Thyroid gland (tissue), 4 donors: ENCODE measurements at regions not wholly inside any gene's neighbourhood (a gene's known extent, or its start where the extent isn't known, plus 50 kb on each side); places are given as distances from the start of the nearest gene placed in this dataset.
A peak's percentile ranks its signal among the peaks of the same experiment; 100 is the strongest.

ENCODE experiments used
- DNase-seq, 2 donors: peaks; one replicate each; pipeline ENCODE4 v3.0.0-alpha.2; 2019
- H3K27ac ChIP-seq, 3 donors: fragments of 200-600 bp; sonication (generic); 1 replicate in 2 of 3; 2 replicates in 1 of 3; pipeline ENCODE4 v1.5.1; 2016 to 2019; ENCODE audit warnings: mild to moderate bottlenecking in 1 of 3, moderate library complexity in 1 of 3
- H3K27me3 ChIP-seq: fragments of 200-600 bp; sonication (generic); one replicate; pipeline ENCODE4 v1.5.1; 2019
- H3K36me3 ChIP-seq, 2 donors: fragments of 200-600 bp; sonication (generic); one replicate each; pipeline ENCODE4 v1.5.1; 2016 to 2019
- H3K4me1 ChIP-seq, 2 donors: fragments of 200-600 bp; sonication (generic); one replicate each; pipeline ENCODE4 v1.5.1; 2017 to 2019
- H3K4me3 ChIP-seq, 3 donors: fragments of 200-600 bp; sonication (generic); replicated peaks in 1 of 3; 1 replicate in 2 of 3; 2 replicates in 1 of 3; pipeline ENCODE4 v1.5.1; 2016; ENCODE audit warnings: mild to moderate bottlenecking in 1 of 3
- H3K9me3 ChIP-seq: fragments of 200-600 bp; sonication (generic); one replicate; pipeline ENCODE4 v1.5.1; 2017
- CTCF ChIP-seq, 6 experiments: fragments of 200-600 bp in 3 of 6; fragments of 450-650 bp in 3 of 6; sonication (generic) in 3 of 6; IDR thresholded peaks; one replicate each; pipeline ENCODE4 v1.5.1; 2016 to 2019; ENCODE audit warnings: antibody characterized with exemption in 6 of 6, mild to moderate bottlenecking in 2 of 6, inconsistent platforms in 1 of 6, moderate library complexity in 1 of 6
- POLR2A ChIP-seq, 2 donors: fragments of 450-650 bp; IDR thresholded peaks; one replicate each; pipeline ENCODE4 v1.6.1; 2017; ENCODE audit warnings: antibody characterized with exemption in 2 of 2, mild to moderate bottlenecking in 2 of 2, moderate library complexity in 1 of 2
- WGBS, 2 donors: methylation state at CpG; one replicate each; pipeline ENCODE4 v1.1.5; 2017; 5-methylcytosine and 5-hydroxymethylcytosine counted together
- intact Hi-C: fragments of 100-400 bp; cut with DNase I; formaldehyde crosslinking; loops from one replicate; pipeline ENCODE4 v1.15.1; 2023

GRCh38 chr9:119773823-119774222 is 404.6 kb upstream of the BRINP1 start:
- WGBS, 2 donors, result 79 to 80% methylated on average over 2 of the region's 2 CpGs
- Histone ChIP-seq H3K27me3 (no peaks in the 10 kb centered on the region), H3K4me1 (peaks cover 14 to 30% of the 10 kb centered on the region in 2 donors), H3K4me3 (no peak overlapping the region), H3K36me3 (no peaks in the 10 kb centered on the region), H3K9me3 (no peaks in the 10 kb centered on the region), H3K27ac (no peak overlapping the region)
- intact Hi-C loops, result no loop called here
- TF ChIP-seq CTCF (IDR thresholded peaks at IDR 0.05) (no peak), POLR2A (IDR thresholded peaks at IDR 0.05) (no peak)
- DNase-seq, result no peak

- 39 to 59% methylated on average over 1 of the region's 1 CpG for WGBS, 2 donors
- no peaks in the 10 kb centered on the region for H3K27me3 ChIP-seq
- peak overlapping the region; percentile 28 to 66 (median 50) for H3K27ac ChIP-seq
- peak; percentile 46 to 52 for DNase-seq
- peaks cover 19 to 48% of the 10 kb centered on the region in 2 donors for H3K4me1 ChIP-seq
- intact Hi-C loops, result no loop called here
- no peaks in the 10 kb centered on the region for H3K36me3 ChIP-seq
- H3K9me3 ChIP-seq, result no peaks in the 10 kb centered on the region
- no peak overlapping the region for H3K4me3 ChIP-seq
- TF ChIP-seq POLR2A (IDR thresholded peaks at IDR 0.05) (no peak), CTCF (IDR thresholded peaks at IDR 0.05) (no peak)
Measured at GRCh38 chr9:119771341-119771740, 402.1 kb upstream of the BRINP1 start.

- intact Hi-C loops, result no loop called here
- no peak overlapping the region for H3K4me3 ChIP-seq
- DNase-seq, result no peak
- H3K27me3 ChIP-seq, result no peaks in the 10 kb centered on the region
- WGBS, 2 donors, result 35 to 39% methylated on average over 3 of the region's 3 CpGs
- H3K36me3 ChIP-seq, result no peaks in the 10 kb centered on the region
- peak overlapping the region in 2 of 3 donors; percentile 62 to 67 for H3K27ac ChIP-seq
- H3K9me3 ChIP-seq, result no peaks in the 10 kb centered on the region
- peaks cover 20 to 56% of the 10 kb centered on the region in 2 donors for H3K4me1 ChIP-seq
- TF ChIP-seq CTCF (IDR thresholded peaks at IDR 0.05) (no peak), POLR2A (IDR thresholded peaks at IDR 0.05) (no peak)
Measured at GRCh38 chr9:119768266-119768665, 399.0 kb upstream of the BRINP1 start.

- Histone ChIP-seq H3K27ac (no peak overlapping the region), H3K4me1 (peaks cover 24 to 53% of the 10 kb centered on the region in 2 donors), H3K27me3 (no peaks in the 10 kb centered on the region), H3K9me3 (no peaks in the 10 kb centered on the region), H3K4me3 (no peak overlapping the region), H3K36me3 (no peaks in the 10 kb centered on the region)
- TF ChIP-seq CTCF (IDR thresholded peaks at IDR 0.05) (no peak), POLR2A (IDR thresholded peaks at IDR 0.05) (no peak)
- intact Hi-C loops, result no loop called here
- DNase-seq, result no peak
- WGBS, 2 donors, result 81 to 90% methylated on average over 2 of the region's 2 CpGs
Measured at GRCh38 chr9:119765632-119766175, 396.5 kb upstream of the BRINP1 start.

GRCh38 chr9:119763260-119763659 is 394.0 kb upstream of the BRINP1 start:
- peak overlapping the region in 2 of 3 donors; percentile 74 to 80 for H3K27ac ChIP-seq
- intact Hi-C loops, result no loop called here

More at GRCh38 chr9:119763260-119763659, 394.0 kb upstream of the BRINP1 start:
- H3K27me3 ChIP-seq, result no peaks in the 10 kb centered on the region
- 70 to 77% methylated on average over 3 of the region's 3 CpGs for WGBS, 2 donors
- DNase-seq, result no peak
- no peaks in the 10 kb centered on the region for H3K36me3 ChIP-seq
- no peaks in the 10 kb centered on the region for H3K9me3 ChIP-seq
- no peak overlapping the region for H3K4me3 ChIP-seq
- H3K4me1 ChIP-seq, result peaks cover 21 to 44% of the 10 kb centered on the region in 2 donors
- no peak for TF ChIP-seq POLR2A (IDR thresholded peaks at IDR 0.05)
- no peak for TF ChIP-seq CTCF (IDR thresholded peaks at IDR 0.05)
